ENCODE measurements at regions not wholly inside any gene's neighbourhood (a gene's known extent, or its start where the extent isn't known, plus 50 kb on each side); places are given as distances from the start of the nearest gene placed in this dataset.
A peak's percentile ranks its signal among the peaks of the same experiment; 100 is the strongest.

- TF ChIP-seq CTCF (IDR thresholded peaks at IDR 0.05; ENCODE audit: control extremely low read depth, extremely low read depth), result no peak
- no peak for ATAC-seq (ENCODE audit: insufficient read depth, low FRiP score)
- Histone ChIP-seq H3K9me3 (ENCODE audit: control insufficient read depth in 4 of 4, insufficient read depth in 3 of 4, low read length in 3 of 4) (peaks cover 0 to 2% (median 0%) of the 10 kb centered on the region in 4 donors), H3K27ac (ENCODE audit: low read depth in 1 of 2, low read length in 1 of 2) (no peak overlapping the region), H3K4me1 (ENCODE audit: control insufficient read depth in 5 of 5, insufficient read depth in 5 of 5, low read length in 5 of 5) (peaks cover 0 to 38% (median 0%) of the 10 kb centered on the region in 5 donors), H3K27me3 (ENCODE audit: control insufficient read depth in 3 of 3, insufficient read depth in 3 of 3, low read length in 2 of 3) (no peaks in the 10 kb centered on the region), H3K4me3 (no peak overlapping the region), H3K9ac (ENCODE audit: insufficient read depth in 1 of 2, low read length in 2 of 2) (no peak overlapping the region), H3K36me3 (ENCODE audit: control insufficient read depth in 4 of 4, insufficient read depth in 4 of 4, low read length in 4 of 4) (no peaks in the 10 kb centered on the region)
- DNase-seq, result no peak
- 76 to 77% methylated on average over 11 of the region's 11 CpGs for WGBS, 2 donors
Observed at GRCh38 chr13:107736170-107736569, 479.2 kb downstream of the LIG4 start.

- Histone ChIP-seq H3K27ac (ENCODE audit: low read depth in 1 of 2, low read length in 1 of 2) (no peak overlapping the region), H3K9ac (ENCODE audit: insufficient read depth in 1 of 2, low read length in 2 of 2) (no peak overlapping the region), H3K4me3 (no peak overlapping the region), H3K27me3 (ENCODE audit: control insufficient read depth in 3 of 3, insufficient read depth in 3 of 3, low read length in 2 of 3) (no peaks in the 10 kb centered on the region), H3K36me3 (ENCODE audit: control insufficient read depth in 4 of 4, insufficient read depth in 4 of 4, low read length in 4 of 4) (no peaks in the 10 kb centered on the region), H3K4me1 (ENCODE audit: control insufficient read depth in 5 of 5, insufficient read depth in 5 of 5, low read length in 5 of 5) (peaks cover 0 to 38% (median 0%) of the 10 kb centered on the region in 5 donors), H3K9me3 (ENCODE audit: control insufficient read depth in 4 of 4, insufficient read depth in 3 of 4, low read length in 3 of 4) (peaks cover 0 to 2% (median 0%) of the 10 kb centered on the region in 4 donors)
- no peak for TF ChIP-seq CTCF (IDR thresholded peaks at IDR 0.05; ENCODE audit: control extremely low read depth, extremely low read depth)
- ATAC-seq (ENCODE audit: insufficient read depth, low FRiP score), result no peak
- peak in 2 of 3 donors; percentile 31 to 56 for DNase-seq
- WGBS, 2 donors, result 73% methylated on average over 7 of the region's 7 CpGs
Observed at GRCh38 chr13:107734891-107735625, 480.3 kb downstream of the LIG4 start.

- ATAC-seq (ENCODE audit: insufficient read depth, low FRiP score), result no peak
Observed at GRCh38 chr13:107733276-107733675, 482.1 kb downstream of the LIG4 start.

More at GRCh38 chr13:107733276-107733675, 482.1 kb downstream of the LIG4 start:
- H3K36me3 ChIP-seq (ENCODE audit: control insufficient read depth in 4 of 4, insufficient read depth in 4 of 4, low read length in 4 of 4), result no peaks in the 10 kb centered on the region
- TF ChIP-seq CTCF (IDR thresholded peaks at IDR 0.05; ENCODE audit: control extremely low read depth, extremely low read depth), result no peak
- H3K9ac ChIP-seq (ENCODE audit: insufficient read depth in 1 of 2, low read length in 2 of 2), result no peak overlapping the region
- DNase-seq, result peak in 2 of 3 donors; percentile 68 to 73
- no peak overlapping the region for H3K4me3 ChIP-seq
- peaks cover 0 to 38% (median 0%) of the 10 kb centered on the region in 5 donors for H3K4me1 ChIP-seq (ENCODE audit: control insufficient read depth in 5 of 5, insufficient read depth in 5 of 5, low read length in 5 of 5)
- H3K27me3 ChIP-seq (ENCODE audit: control insufficient read depth in 3 of 3, insufficient read depth in 3 of 3, low read length in 2 of 3), result no peaks in the 10 kb centered on the region
- no peak overlapping the region for H3K27ac ChIP-seq (ENCODE audit: low read depth in 1 of 2, low read length in 1 of 2)
- no peaks in the 10 kb centered on the region for H3K9me3 ChIP-seq (ENCODE audit: control insufficient read depth in 4 of 4, insufficient read depth in 3 of 4, low read length in 3 of 4)

Measured in lung (tissue), 11 donors.